HTR-8/SVneo (cell line): ENCODE measurements at regions not wholly inside any gene's neighbourhood (a gene's known extent, or its start where the extent isn't known, plus 50 kb on each side); places are given as distances from the start of the nearest gene placed in this dataset.

ENCODE experiments used
- DNase-seq: peaks from one replicate; pipeline ENCODE4 v3.0.0; 2011; ENCODE audit warnings: low spot score, mixed read lengths; ENCODE audit not compliant: insufficient read length
- FAIRE-seq: peaks from 2 replicates; lab custom pipeline; 2011; peaks lifted over from hg19 to GRCh38; lab: Jason Lieb, UNC

DNA sequence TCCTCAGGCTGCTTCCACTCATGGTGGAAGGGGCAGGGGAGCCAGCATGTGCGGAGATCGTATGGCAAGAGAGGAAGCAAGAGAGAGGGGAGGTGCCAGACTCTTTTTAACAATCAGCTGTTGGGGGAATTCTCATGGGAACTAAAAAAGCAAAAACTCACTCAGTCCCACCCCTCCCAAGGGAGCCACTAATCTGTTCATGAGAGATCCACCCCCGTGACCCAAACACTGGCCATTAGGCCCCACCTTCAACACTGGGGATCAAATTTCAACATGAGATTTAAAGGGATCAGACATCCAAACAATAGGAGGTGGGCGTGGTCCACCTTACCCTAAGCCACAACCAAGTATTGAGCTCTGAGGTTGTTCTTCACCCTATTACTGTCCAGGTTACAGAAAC, 375.1 kb downstream of the GRIN2B start:
- FAIRE-seq (no peak), DNase-seq (no peak)

DNA sequence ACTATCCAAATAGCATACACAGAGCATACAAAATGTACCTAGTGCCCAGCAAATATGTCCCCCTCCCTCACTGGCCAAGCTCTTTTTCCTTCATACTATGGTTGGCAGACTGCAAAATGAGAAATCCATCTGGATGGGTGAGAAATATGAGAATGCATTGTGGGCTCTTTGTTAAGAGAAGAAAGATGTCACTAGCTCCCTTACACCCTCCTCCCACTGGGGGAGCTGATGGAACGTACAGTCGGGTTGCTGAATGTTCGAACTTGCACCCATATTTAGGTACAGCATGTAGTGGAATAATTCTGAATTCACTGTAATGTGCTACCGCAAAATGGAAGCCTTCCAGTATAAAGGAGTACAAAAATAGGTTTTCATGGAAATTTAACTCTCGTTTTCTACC, 377.4 kb downstream of the GRIN2B start:
- DNase-seq (no peak), FAIRE-seq (no peak)

DNA sequence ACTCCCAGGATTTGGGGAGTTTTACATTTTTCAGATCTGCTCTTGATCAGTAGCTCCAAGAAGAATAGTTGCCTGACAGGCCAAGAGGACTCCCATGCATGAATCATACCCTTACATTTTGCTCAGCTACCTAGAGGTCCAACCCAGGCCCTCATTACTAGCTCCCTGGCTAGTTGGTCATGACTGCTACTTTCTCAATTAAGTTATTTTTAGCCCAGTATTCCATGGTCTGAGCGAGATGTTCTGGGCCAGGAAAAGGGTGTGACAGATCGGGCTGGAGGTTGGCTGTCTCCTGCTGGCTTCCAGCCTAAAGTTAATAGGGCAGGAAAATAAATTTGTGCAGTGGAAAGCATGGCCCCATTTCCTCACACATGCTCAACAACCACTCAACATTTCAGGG, 379.2 kb downstream of the GRIN2B start:
- DNase-seq (no peak), FAIRE-seq (no peak)

GRCh38 chr12:13599176-13599575, 382.2 kb downstream of the GRIN2B start:
- FAIRE-seq (no peak), DNase-seq (no peak)

DNA sequence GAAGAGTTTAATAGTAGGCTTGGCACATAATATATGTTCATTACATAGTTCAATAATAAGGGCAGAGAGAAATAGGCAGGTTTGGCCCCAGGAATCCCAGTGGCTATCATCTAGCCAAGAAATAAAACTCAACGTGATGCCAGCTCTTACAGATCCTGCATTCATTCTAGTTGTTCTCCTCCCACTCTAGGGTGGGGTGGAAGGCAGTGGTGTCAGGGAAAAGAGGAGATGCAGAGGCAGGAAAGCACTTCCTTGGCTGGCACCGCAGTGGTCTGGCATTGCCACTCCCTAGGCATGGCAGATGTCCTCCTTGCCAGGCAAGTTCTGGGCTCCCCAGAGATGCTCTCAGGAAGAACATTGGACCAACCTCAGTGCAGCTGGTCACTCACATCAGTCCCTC, 383.6 kb downstream of the GRIN2B start:
- DNase-seq = no peak

DNA sequence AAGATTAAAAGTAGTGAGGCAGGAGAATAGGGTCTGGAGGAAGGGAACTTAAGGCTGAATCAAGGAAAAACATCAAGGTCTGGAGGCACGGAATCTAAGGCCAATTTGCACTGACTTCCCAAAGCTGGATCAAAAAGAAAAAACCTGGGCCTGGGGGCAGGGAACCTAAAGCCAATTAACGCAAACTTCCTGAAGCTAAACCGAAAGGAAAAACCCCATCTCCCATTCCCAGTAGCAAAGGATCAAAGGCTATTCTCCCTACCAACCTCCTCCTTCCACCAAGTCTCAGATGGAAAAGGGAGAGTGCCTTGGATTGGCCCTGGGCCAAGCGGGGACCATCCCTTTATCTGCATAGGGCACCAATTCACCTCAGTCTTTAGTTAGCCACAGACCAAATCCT, 384.2 kb downstream of the GRIN2B start:
- DNase-seq = no peak
- no peak for FAIRE-seq

More for the DNA sequence above, 383.6 kb downstream of the GRIN2B start:
- no peak for FAIRE-seq

DNA sequence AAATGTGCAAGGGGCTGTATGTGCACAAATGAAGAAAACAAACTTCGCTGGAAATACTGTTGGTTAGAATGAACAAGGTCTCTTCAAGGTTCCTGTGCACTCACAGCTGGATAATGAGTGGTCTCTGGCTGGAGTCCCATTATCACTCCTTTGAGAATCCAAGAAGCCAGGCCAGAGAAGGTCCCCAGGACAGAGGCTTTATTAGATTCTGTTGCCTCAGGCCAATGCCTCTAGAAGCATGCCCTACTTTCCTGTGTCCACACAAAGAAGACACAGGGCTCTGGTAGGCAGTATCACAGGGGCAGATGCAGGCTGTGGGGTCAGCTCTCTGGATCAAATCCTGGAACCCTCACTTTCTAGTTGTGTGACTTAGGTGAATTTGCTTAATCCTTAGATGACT, 384.7 kb downstream of the GRIN2B start:
- no peak for FAIRE-seq
- no peak for DNase-seq

GRCh38 chr12:13595536-13596443, 385.6 kb downstream of the GRIN2B start:
- FAIRE-seq (no peak), DNase-seq (no peak)

DNA sequence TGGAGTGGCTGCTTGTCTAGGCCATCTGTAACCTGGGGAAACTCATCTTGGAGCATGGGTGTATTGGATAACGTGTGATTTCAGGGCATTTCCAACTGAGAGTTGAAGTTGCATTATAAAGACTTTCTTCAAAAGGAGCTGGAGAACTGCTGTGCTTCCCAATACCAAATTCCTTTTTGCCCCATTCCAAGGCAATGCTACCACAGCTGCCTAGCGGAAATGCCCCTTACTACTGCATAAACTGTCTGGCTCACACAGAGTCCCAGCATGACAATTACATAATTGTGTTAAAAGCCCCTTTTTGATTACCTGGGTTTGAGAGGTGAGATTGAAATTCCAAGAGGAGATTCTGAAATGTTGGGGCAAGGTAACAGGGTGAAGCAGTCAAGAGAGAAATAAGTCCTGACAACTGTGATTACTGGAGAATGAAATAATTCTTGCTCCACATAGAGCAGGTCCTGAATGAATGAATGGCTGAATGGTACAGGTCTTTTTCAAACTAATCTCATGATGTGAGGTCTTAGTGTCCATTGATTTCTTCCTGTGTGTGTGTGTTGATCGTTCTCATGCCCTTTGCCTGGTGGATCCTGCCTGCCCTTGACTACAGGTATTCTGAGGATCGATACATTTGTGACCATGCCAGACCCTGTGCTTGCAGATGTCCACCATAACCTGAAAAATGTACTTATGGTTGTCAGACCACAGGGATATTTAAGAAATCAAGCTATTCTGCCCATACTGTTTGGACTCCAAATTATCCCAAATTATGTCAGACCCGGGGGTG, 386.5 kb downstream of the GRIN2B start:
- FAIRE-seq (no peak), DNase-seq (no peak)

GRCh38 chr12:13592063-13592942, 389.1 kb downstream of the GRIN2B start:
- DNase-seq = no peak
- no peak for FAIRE-seq

- no peak for FAIRE-seq
- DNase-seq = no peak
Measured at GRCh38 chr12:13591488-13591887, 389.9 kb downstream of the GRIN2B start.

DNA sequence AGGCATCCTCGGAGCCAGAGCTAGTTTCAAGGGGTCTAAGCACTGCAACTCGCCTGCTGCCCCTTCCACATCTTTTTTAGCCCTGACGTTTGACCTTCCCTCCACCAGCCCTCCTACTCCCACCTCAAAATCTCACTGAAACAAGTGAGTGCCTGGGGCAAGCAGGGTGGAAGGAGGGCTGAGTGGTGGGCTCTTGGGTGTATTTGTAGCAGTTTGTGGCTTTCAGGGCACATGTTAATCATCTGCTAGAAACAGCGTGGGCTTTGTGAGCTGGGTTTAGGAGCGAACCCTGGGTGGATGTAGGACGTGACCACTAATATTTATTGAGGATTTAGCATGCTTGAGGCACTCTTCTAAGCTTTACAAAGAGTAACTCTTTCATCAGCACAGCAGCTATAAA, 390.3 kb downstream of the GRIN2B start:
- DNase-seq = no peak
- no peak for FAIRE-seq

GRCh38 chr12:13588574-13588973, 392.0 kb downstream of the EMP1 start:
- DNase-seq (no peak), FAIRE-seq (no peak)

- FAIRE-seq (no peak), DNase-seq (no peak)
Measured at GRCh38 chr12:13587721-13588390, 391.3 kb downstream of the EMP1 start.

GRCh38 chr12:13586361-13586760, 389.8 kb downstream of the EMP1 start:
- FAIRE-seq = no peak
- no peak for DNase-seq

- no peak for DNase-seq
- no peak for FAIRE-seq
Measured at GRCh38 chr12:13584541-13584940, 388.0 kb downstream of the EMP1 start.

GRCh38 chr12:13583630-13584029, 387.1 kb downstream of the EMP1 start:
- DNase-seq (no peak), FAIRE-seq (no peak)

DNA sequence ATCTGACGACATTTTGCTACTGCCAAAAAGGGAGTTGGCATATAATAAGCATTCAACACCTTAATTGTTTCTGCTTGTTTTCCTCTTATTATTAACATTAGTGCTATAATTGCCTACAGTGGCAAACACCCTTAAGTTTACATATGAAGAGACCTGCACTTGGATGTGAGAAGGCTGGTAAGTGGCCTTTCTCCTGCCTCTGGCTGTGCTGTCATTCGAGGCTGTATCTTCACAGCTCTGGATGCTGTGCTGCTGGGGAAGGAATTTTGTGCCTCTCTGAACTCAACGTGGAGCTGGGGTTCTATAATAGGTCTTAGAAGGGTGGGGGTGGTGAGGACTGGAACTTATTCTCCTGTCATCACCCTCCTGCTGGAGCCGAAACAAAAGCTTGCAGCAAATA, 385.9 kb downstream of the EMP1 start:
- DNase-seq (no peak), FAIRE-seq (no peak)

DNA sequence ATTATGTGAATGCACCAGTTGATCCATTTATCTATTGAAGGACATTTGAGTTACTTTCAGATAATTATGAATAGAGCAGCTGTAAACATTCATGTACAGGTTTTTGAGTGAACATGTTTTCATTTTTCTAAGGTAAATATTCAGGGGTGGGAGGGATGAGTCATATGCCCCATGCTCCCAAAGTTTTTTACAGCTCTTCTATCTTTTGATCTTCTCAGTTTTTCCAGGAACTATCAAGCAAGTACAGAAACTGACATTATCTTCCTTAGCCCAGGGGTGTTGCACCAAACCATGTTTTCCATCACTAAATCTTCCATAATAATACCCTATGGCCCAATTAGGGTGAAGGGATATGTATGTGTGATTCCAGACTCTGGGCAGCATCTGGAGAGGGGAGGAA, 384.5 kb downstream of the EMP1 start:
- no peak for FAIRE-seq
- DNase-seq = no peak

DNA sequence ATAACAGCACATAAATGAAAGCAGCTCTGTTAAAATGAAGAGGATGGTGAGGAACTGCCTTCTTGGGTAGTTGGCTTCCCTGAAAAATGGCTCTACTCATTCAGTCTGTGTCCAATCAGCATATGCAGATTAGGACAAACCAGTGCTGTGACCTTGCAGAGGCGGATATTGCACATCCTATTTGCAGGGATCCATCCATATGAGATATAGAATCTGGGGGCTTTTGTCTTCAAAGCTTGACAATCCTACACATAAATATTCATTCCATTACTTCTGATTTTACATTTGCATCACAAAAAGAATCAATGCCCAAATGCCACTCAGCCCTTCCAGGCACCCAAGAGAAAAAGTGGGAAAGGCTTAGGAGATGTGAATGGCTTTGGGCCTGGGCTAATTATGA, 383.7 kb downstream of the EMP1 start:
- DNase-seq (no peak), FAIRE-seq (no peak)
